ENCODE measurements at regions not wholly inside any gene's neighbourhood (a gene's known extent, or its start where the extent isn't known, plus 50 kb on each side); places are given as distances from the start of the nearest gene placed in this dataset.
"Not testable (repeated sequence)": the region's sequence is repeated elsewhere in the genome, so short reads cannot be mapped to it uniquely, and the experiment has no call there.

DNA sequence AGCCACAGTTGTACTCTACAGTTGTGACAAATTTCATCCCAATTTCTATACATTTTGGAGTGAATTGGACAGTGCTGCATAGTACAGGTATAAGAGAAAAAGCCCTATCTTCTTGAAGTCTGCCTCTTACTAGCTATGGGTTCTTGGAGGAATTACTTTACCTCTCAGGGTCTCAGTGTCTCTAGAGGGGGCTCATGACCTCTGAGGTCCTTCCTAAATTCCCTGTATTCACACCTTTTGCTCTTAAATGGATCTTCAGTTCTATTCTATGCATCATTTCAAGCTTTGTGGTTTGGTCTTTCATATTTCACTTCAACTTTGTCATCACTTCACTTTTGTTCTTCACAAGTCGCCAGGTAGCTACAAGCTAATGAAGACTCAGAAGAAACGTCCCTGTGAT, 71.2 kb upstream of the ERCC4 start:
- Histone ChIP-seq H3K36me3 (no peaks in the 10 kb centered on the region), H3K4me3 (no peak overlapping the region), H3K4me1 (no peaks in the 10 kb centered on the region), H3K27me3 (no peaks in the 10 kb centered on the region), H3K9me3 (peaks cover 0 to 3% (median 0%) of the 10 kb centered on the region in 4 donors), H3K27ac (no peak overlapping the region)
- DNase-seq: no peak
- no peak for TF ChIP-seq CTCF (IDR thresholded peaks at IDR 0.05)
- intact Hi-C loops (cut with DNase I): no loop called here
- whole genome bisulfite sequencing, 2 donors: 75 to 82% methylated on average over 2 of the region's 2 CpGs

DNA sequence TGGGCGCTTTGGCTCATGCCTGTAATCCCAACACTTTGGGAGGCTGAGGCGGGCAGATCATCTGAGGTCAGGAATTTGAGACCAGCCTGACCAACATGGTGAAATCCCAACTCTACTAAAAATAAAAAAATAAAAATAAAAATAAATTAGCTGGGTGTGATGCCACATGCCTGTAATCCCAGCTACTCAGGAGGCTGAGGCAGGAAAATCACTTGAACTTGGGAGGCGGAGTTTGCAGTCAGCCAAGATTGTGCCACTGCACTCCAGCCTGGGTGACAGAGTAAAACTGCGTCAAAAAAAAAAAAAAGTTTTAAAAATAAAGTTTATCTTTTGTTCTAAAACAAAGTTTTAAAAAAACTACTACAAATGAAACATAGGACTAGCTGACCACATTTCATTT, 69.8 kb upstream of the ERCC4 start:
- WGBS, 2 donors: 87 to 96% methylated on average over 4 of the region's 4 CpGs
- DNase-seq; H3K4me3 ChIP-seq; intact Hi-C loops (cut with DNase I); H3K9me3 ChIP-seq; H3K27me3 ChIP-seq; H3K4me1 ChIP-seq; H3K36me3 ChIP-seq; H3K27ac ChIP-seq: not testable (repeated sequence)

DNA sequence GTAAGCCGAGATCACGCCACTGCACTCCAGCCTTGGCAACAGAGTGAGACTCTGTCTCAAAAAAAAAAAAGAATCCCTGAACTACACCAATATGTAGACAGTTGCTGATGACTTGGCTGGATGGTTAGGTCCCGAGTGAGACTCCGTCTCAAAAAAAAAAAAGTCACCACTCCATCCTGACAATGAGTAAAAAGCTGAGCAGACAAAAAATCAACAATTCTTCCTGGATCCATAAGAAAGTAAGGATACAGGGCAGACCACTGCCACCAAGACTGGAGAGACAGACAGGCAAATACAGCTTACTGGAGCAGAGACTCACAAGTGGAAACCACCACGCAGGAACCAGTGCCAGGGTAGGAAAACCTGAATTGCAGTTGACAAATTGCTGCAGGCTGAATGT, 67.1 kb upstream of the ERCC4 start:
- Histone ChIP-seq H3K4me3 (no peak overlapping the region), H3K27ac (no peak overlapping the region), H3K36me3 (no peaks in the 10 kb centered on the region), H3K9me3 (no peaks in the 10 kb centered on the region), H3K27me3 (no peaks in the 10 kb centered on the region), H3K4me1 (no peaks in the 10 kb centered on the region)
- WGBS, 2 donors: 90 to 94% methylated on average over 5 of the region's 5 CpGs
- TF ChIP-seq POLR2A (IDR thresholded peaks at IDR 0.05): no peak
- no peak for DNase-seq
- intact Hi-C loops (cut with DNase I): no loop called here

DNA sequence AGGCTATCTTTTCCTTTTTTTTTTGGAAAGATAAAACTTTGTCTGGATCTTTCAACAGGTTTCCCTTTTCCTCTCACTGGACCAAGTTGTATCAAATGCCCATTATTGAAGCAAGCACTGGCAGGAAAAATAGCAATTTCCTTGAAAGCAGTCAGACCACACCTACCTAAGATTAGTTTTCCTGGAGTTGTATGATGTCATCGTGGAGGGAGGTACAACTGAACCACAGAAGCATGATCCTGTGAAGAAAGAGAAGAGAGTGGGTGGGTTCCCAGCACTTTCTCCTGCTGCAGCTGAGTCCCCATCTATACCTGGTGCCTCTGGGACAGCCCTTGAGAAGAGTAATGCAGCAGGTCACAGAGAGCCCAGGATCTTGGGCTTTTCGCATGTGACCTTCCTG, 63.6 kb upstream of the ERCC4 start:
- Histone ChIP-seq H3K9me3 (no peaks in the 10 kb centered on the region), H3K27ac (no peak overlapping the region), H3K27me3 (no peaks in the 10 kb centered on the region), H3K4me3 (no peak overlapping the region), H3K4me1 (no peaks in the 10 kb centered on the region), H3K36me3 (no peaks in the 10 kb centered on the region)
- no peak for DNase-seq
- TF ChIP-seq CTCF (IDR thresholded peaks at IDR 0.05): no peak
- TF ChIP-seq POLR2A (IDR thresholded peaks at IDR 0.05): no peak
- TF ChIP-seq POLR2AphosphoS5 (IDR thresholded peaks at IDR 0.05): no peak
- intact Hi-C loops (cut with DNase I): no loop called here
- WGBS, 2 donors: 48 to 75% methylated on average over 2 of the region's 2 CpGs

GRCh38 chr16:13856811-13857511, 63.0 kb upstream of the ERCC4 start:
- TF ChIP-seq POLR2A (IDR thresholded peaks at IDR 0.05): no peak
- TF ChIP-seq EP300 (IDR thresholded peaks at IDR 0.05): no peak
- TF ChIP-seq POLR2AphosphoS5 (IDR thresholded peaks at IDR 0.05): no peak
- TF ChIP-seq CTCF (IDR thresholded peaks at IDR 0.05): no peak
- no peak for DNase-seq
- 67 to 70% methylated on average over 7 of the region's 7 CpGs for WGBS, 2 donors
- no peaks in the 10 kb centered on the region for H3K9me3 ChIP-seq
- H3K4me3 ChIP-seq: no peak overlapping the region
- H3K4me1 ChIP-seq: no peaks in the 10 kb centered on the region
- no peak overlapping the region for H3K27ac ChIP-seq
- intact Hi-C loops (cut with DNase I): no loop called here
- no peaks in the 10 kb centered on the region for H3K27me3 ChIP-seq
- no peaks in the 10 kb centered on the region for H3K36me3 ChIP-seq

GRCh38 chr16:13858873-13859580, 60.9 kb upstream of the ERCC4 start:
- no peak overlapping the region for H3K27ac ChIP-seq
- H3K27me3 ChIP-seq: no peaks in the 10 kb centered on the region
- intact Hi-C loops (cut with DNase I): no loop called here
- DNase-seq: no peak
- no peak overlapping the region for H3K4me3 ChIP-seq
- peaks cover 0 to 4% (median 0%) of the 10 kb centered on the region in 4 donors for H3K9me3 ChIP-seq
- no peaks in the 10 kb centered on the region for H3K36me3 ChIP-seq
- TF ChIP-seq EP300 (IDR thresholded peaks at IDR 0.05): no peak
- no peak for TF ChIP-seq POLR2AphosphoS5 (IDR thresholded peaks at IDR 0.05)
- TF ChIP-seq POLR2A (IDR thresholded peaks at IDR 0.05): no peak
- TF ChIP-seq CTCF (IDR thresholded peaks at IDR 0.05): no peak
- WGBS, 2 donors: 57 to 81% methylated on average over 9 of the region's 9 CpGs
- H3K4me1 ChIP-seq: no peaks in the 10 kb centered on the region

Data from sigmoid colon (tissue), 6 donors.